ENCODE measurements at regions not wholly inside any gene's neighbourhood (a gene's known extent, or its start where the extent isn't known, plus 50 kb on each side); places are given as distances from the start of the nearest gene placed in this dataset.

DNA sequence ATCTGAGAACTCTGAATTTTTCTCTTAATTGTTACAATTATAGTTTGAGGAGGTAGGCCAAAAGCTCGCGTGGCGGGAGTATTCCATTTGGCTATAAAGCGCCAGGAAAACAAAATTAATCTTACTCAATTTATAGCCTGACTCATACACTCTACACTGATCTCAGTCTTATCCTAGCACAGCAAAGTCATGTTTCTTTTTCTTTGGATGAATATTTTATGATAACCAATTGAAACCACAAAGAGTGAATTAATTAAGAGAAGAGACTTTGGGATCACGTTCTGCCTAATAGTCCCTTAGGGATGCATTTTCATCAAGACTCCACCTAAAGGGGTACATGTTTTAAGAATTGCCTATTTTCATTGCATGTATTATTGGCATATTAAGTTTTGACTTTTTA lies 420.8 kb downstream of the HGF start:
- dilution Hi-C loops (cut with MboI; ENCODE audit: extremely low pct_ligation_motif_present, low sequenced_read_pairs) (no loop called here), intact Hi-C loops (cut with micrococcal nuclease) (no loop called here)
- H3K9ac ChIP-seq (replicated peaks; ENCODE audit: extremely low read depth, insufficient read depth, low read length): no peak overlapping the region
- H3K79me2 ChIP-seq (ENCODE audit: control insufficient read depth, insufficient read depth, low read length): no peaks in the 10 kb centered on the region
- no peaks in the 10 kb centered on the region for H4K20me1 ChIP-seq (replicated peaks; ENCODE audit: control insufficient read depth, extremely low read depth, insufficient read depth, low read length)
- no peaks in the 10 kb centered on the region for H3K27me3 ChIP-seq (ENCODE audit: control insufficient read depth in 2 of 2, insufficient read depth in 2 of 2, low read length in 2 of 2)
- no TSS peak for BruUV-seq (replicated peaks)
- no peak overlapping the region for H3K27ac ChIP-seq (ENCODE audit: insufficient read depth, low read depth, low read length)
- ChIA-PET CTCF (no interaction called here), POLR2A (no interaction called here)
- no peak for DNase-seq (ENCODE audit: low read depth, low spot score)
- no peaks in the 10 kb centered on the region for H3K36me3 ChIP-seq (ENCODE audit: control insufficient read depth in 2 of 2, extremely low read depth in 1 of 2, insufficient read depth in 2 of 2, low read length in 2 of 2)
- H2AFZ ChIP-seq (ENCODE audit: low read depth, low read length): no peak overlapping the region
- no peak for FAIRE-seq
- no peaks in the 10 kb centered on the region for H3K9me1 ChIP-seq (replicated peaks; ENCODE audit: control insufficient read depth, extremely low read depth, insufficient read depth, low read length)
- no peaks in the 10 kb centered on the region for H3K4me1 ChIP-seq (ENCODE audit: control insufficient read depth, extremely low read depth, insufficient read depth, low read length)
- TF ChIP-seq MYC (IDR thresholded peaks at IDR 0.05; ENCODE audit: low read depth, low read length) (no peak), POLR2A (IDR thresholded peaks at IDR 0.05; ENCODE audit: low read depth, low read length) (no peak), FOS (IDR thresholded peaks at IDR 0.05; ENCODE audit: borderline replicate concordance, insufficient read depth, low read length) (no peak), POLR2AphosphoS5 (IDR thresholded peaks at IDR 0.05; ENCODE audit: insufficient read depth, low read depth, low read length) (no peak), GATA2 (IDR thresholded peaks at IDR 0.05; ENCODE audit: insufficient read depth, insufficient read length, low read depth, low read length) (no peak), EZH2 (IDR thresholded peaks at IDR 0.05; ENCODE audit: borderline replicate concordance, low read depth, low read length, severe bottlenecking) (no peak), MAX (IDR thresholded peaks at IDR 0.05; ENCODE audit: insufficient read depth, insufficient read length) (no peak), JUN (IDR thresholded peaks at IDR 0.05; ENCODE audit: borderline replicate concordance, insufficient read depth, insufficient read length, low read depth) (no peak)
- TF ChIP-seq, protein P1, sequence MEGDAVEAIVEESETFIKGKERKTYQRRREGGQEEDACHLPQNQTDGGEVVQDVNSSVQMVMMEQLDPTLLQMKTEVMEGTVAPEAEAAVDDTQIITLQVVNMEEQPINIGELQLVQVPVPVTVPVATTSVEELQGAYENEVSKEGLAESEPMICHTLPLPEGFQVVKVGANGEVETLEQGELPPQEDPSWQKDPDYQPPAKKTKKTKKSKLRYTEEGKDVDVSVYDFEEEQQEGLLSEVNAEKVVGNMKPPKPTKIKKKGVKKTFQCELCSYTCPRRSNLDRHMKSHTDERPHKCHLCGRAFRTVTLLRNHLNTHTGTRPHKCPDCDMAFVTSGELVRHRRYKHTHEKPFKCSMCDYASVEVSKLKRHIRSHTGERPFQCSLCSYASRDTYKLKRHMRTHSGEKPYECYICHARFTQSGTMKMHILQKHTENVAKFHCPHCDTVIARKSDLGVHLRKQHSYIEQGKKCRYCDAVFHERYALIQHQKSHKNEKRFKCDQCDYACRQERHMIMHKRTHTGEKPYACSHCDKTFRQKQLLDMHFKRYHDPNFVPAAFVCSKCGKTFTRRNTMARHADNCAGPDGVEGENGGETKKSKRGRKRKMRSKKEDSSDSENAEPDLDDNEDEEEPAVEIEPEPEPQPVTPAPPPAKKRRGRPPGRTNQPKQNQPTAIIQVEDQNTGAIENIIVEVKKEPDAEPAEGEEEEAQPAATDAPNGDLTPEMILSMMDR (IDR thresholded peaks at IDR 0.05; ENCODE audit: extremely low read depth in 1 of 2, insufficient read depth in 1 of 2, low read depth in 1 of 2, low read length in 2 of 2): no peak
- no peak overlapping the region for H3K4me2 ChIP-seq (ENCODE audit: insufficient read depth, low read length)
- H3K9me3 ChIP-seq (replicated peaks; ENCODE audit: control insufficient read depth, insufficient read depth, low read length): no peaks in the 10 kb centered on the region
- no peak overlapping the region for H3K4me3 ChIP-seq (replicated peaks in 1 of 3; ENCODE audit: insufficient read depth in 1 of 3, low read depth in 1 of 3, low read length in 3 of 3)
